Fibroblast of pulmonary artery (primary cell): ENCODE measurements at regions not wholly inside any gene's neighbourhood (a gene's known extent, or its start where the extent isn't known, plus 50 kb on each side); places are given as distances from the start of the nearest gene placed in this dataset.

Experiments
- DNase-seq: peaks from one replicate; pipeline ENCODE4 v3.0.0-alpha.2; 2010; ENCODE audit warnings: low read depth
- H3K4me3 ChIP-seq: replicated peaks from 2 replicates; pipeline ENCODE4 v1.5.1; 2011; ENCODE audit warnings: low read depth, mild to moderate bottlenecking, control low read depth, low read length, moderate library complexity
- TF ChIP-seq, protein P1 (sequence below): IDR thresholded peaks from 2 replicates; pipeline ENCODE4 v1.5.1; 2011; ENCODE audit warnings: mild to moderate bottlenecking, control low read depth, low read length, inconsistent platforms; ENCODE audit errors: missing control alignments

- no peak for DNase-seq
- TF ChIP-seq, protein P1, sequence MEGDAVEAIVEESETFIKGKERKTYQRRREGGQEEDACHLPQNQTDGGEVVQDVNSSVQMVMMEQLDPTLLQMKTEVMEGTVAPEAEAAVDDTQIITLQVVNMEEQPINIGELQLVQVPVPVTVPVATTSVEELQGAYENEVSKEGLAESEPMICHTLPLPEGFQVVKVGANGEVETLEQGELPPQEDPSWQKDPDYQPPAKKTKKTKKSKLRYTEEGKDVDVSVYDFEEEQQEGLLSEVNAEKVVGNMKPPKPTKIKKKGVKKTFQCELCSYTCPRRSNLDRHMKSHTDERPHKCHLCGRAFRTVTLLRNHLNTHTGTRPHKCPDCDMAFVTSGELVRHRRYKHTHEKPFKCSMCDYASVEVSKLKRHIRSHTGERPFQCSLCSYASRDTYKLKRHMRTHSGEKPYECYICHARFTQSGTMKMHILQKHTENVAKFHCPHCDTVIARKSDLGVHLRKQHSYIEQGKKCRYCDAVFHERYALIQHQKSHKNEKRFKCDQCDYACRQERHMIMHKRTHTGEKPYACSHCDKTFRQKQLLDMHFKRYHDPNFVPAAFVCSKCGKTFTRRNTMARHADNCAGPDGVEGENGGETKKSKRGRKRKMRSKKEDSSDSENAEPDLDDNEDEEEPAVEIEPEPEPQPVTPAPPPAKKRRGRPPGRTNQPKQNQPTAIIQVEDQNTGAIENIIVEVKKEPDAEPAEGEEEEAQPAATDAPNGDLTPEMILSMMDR: no peak
- H3K4me3 ChIP-seq: no peak overlapping the region
These were observed 274.9 kb upstream of the ADGRL4 start for GRCh38 chr1:79281442-79281841.

DNA sequence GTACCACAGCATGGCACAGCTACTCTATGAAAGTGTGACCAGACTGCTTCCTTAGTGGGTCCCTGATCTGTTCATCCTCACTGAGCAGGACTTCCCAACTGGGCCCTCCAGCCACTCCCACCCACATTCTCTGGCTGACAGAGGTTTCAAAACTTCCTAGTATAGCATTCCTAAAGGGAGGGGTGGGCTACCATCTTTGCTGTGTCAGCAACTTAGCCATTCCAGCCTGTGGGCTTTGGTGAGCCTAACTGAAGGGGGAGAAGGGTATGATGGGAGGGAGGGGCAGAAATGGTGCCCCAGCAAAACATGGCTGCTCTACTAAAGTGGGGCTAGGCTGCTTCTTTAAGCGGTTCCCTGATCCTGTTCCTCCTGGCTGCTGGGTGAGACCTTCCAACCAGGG is 265.2 kb upstream of the ADGRL4 start:
- H3K4me3 ChIP-seq: no peak overlapping the region
- no peak for DNase-seq
- TF ChIP-seq, protein P1: no peak

GRCh38 chr1:79264975-79265818 is 258.7 kb upstream of the ADGRL4 start:
- no peak for DNase-seq
- TF ChIP-seq, protein P1: no peak
- no peak overlapping the region for H3K4me3 ChIP-seq

DNA sequence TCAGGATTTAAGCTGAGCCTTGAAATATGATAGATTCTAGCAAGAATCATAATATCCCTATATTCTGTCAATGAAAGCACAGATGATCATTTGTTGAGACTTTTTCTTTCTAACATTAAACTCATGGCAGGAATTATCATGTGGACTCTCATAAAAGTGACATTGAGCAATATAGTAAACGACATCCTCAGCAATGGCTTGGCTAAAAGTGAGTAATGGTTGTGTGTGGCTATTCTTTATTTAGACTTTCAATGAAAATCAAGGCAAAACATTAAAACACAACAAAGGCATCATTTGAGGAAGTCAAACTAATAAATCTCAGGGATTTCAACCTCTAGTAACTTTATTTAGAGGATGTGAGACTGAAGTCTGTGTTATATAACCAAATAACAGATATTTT is 257.8 kb upstream of the ADGRL4 start:
- H3K4me3 ChIP-seq: no peak overlapping the region
- no peak for DNase-seq
- TF ChIP-seq, protein P1: no peak

DNA sequence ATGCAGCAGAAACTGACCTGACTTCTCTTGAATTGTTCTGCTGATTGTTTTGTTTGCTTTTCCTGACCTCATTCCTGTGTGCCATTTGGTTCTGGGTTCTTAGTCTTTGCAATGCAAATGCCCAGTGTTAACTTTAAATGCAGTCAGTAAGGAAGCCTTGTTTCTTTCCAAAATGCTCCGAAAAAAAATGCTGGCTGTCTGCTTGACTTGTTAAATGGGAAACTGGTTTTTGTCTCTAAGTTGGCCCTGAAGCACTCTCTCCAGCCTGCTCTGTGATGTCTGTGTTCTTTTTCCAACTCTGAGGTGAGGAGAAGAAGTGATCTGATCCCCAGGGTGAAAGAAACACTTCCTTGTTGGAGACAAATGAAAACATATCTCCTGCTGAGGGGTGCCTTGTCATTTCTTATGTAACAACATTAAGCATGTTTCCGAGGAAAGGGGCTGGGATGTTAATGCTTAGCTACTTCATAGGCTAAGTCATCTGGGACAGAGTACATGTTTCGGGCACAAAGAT is 256.3 kb upstream of the ADGRL4 start:
- no peak overlapping the region for H3K4me3 ChIP-seq
- DNase-seq: no peak
- TF ChIP-seq, protein P1: no peak

DNA sequence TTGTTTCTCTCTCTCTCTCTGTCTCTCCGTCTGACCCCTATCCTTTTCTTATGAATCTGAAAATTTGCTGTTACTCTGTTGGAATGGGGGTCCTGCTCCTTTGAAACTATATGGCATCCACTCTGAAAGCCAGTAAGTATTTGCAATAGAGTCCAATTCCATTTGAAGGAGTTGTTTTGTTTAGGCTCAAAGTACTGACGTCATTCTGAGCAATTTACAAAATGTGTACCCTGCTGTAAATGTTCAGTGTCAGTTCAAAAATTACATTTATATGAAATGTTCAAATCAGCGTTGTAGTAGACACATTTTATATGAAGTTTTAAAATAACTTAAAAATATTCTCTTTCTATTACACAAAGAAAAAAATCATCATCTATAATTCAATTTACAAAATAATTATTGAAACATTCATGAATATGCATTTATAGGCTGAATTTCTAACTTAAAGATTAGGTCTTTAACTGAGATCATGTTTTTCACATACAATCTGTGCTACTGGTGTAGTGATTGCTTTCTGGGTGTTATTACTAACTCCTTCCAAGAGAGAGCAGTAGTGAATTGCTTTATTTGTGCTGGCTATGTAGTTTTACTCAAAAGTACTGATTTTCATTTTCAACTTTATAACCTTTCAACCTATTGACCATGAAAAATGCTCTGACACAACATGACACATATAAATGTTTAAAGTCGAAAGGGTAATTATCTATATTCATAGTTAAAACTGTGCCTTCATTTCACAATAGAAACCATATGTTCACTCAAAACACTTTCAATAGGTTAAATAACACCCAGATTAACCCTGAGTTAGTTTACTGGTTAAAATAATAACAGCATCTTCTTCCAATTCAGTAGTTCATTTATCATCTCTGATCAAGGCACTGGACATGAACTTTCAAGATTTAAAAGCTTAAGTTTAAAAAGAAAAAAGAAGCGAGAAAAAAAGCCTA is 253.1 kb upstream of the ADGRL4 start:
- no peak overlapping the region for H3K4me3 ChIP-seq
- TF ChIP-seq, protein P1: peak; percentile 76
- peak; percentile 71 for DNase-seq
